Vagina (tissue), 2 donors: ENCODE measurements at regions not wholly inside any gene's neighbourhood (a gene's known extent, or its start where the extent isn't known, plus 50 kb on each side); places are given as distances from the start of the nearest gene placed in this dataset.

Experiments
- DNase-seq, 2 donors: peaks; one replicate each; pipeline ENCODE4 v3.0.0-alpha.2; 2017; ENCODE audit errors: extremely low spot score in 2 of 2
- H3K27ac ChIP-seq: fragments of 200-600 bp; sonication (generic); one replicate; pipeline ENCODE4 v1.5.1; 2019
- H3K27me3 ChIP-seq: fragments of 200-600 bp; sonication (generic); one replicate; pipeline ENCODE4 v1.5.1; 2019
- H3K36me3 ChIP-seq, 2 donors: fragments of 200-600 bp; sonication (generic); one replicate each; pipeline ENCODE4 v1.5.1; 2017 to 2019
- H3K4me1 ChIP-seq: fragments of 200-600 bp; sonication (generic); one replicate; pipeline ENCODE4 v1.5.1; 2019
- H3K4me3 ChIP-seq, 2 donors: fragments of 200-600 bp; sonication (generic); 1 replicate in 1 of 2; 2 replicates in 1 of 2; pipeline ENCODE4 v1.5.1; 2016 to 2019
- H3K9me3 ChIP-seq: fragments of 200-600 bp; sonication (generic); one replicate; pipeline ENCODE4 v1.5.1; 2019
- POLR2A ChIP-seq, 2 donors: fragments of 450-650 bp; IDR thresholded peaks; one replicate each; pipeline ENCODE4 v1.6.1; 2017; ENCODE audit warnings: antibody characterized with exemption in 2 of 2, mild to moderate bottlenecking in 2 of 2, moderate library complexity in 2 of 2
- POLR2AphosphoS5 ChIP-seq, 2 donors: sonication (generic); formaldehyde crosslinking; IDR thresholded peaks; one replicate each; pipeline ENCODE4 v1.9.0; 2017; ENCODE audit warnings: antibody characterized with exemption in 2 of 2, mild to moderate bottlenecking in 2 of 2, low read depth in 1 of 2; ENCODE audit not compliant: insufficient read depth in 1 of 2
- intact Hi-C: fragments of 100-400 bp; cut with DNase I; formaldehyde crosslinking; loops from one replicate; pipeline ENCODE4 v1.15.1; 2023
- TF ChIP-seq, protein P1 (sequence below), 3 experiments: fragments of 450-650 bp in 2 of 3; fragments of 200-600 bp in 1 of 3; sonication (generic) in 1 of 3; IDR thresholded peaks; one replicate each; pipeline ENCODE4 v1.5.1; 2017 to 2019; ENCODE audit warnings: antibody characterized with exemption in 3 of 3, mild to moderate bottlenecking in 2 of 3, moderate library complexity in 2 of 3

- no peak for DNase-seq
- H3K4me3 ChIP-seq: no peak overlapping the region
- intact Hi-C loops: no loop called here
- no peak overlapping the region for H3K27ac ChIP-seq
- H3K4me1 ChIP-seq: no peaks in the 10 kb centered on the region
- no peaks in the 10 kb centered on the region for H3K36me3 ChIP-seq
- no peaks in the 10 kb centered on the region for H3K9me3 ChIP-seq
- TF ChIP-seq POLR2A (IDR thresholded peaks at IDR 0.05) (no peak), POLR2AphosphoS5 (IDR thresholded peaks at IDR 0.05; ENCODE audit: insufficient read depth in 1 of 2, low read depth in 1 of 2) (no peak)
- TF ChIP-seq, protein P1, sequence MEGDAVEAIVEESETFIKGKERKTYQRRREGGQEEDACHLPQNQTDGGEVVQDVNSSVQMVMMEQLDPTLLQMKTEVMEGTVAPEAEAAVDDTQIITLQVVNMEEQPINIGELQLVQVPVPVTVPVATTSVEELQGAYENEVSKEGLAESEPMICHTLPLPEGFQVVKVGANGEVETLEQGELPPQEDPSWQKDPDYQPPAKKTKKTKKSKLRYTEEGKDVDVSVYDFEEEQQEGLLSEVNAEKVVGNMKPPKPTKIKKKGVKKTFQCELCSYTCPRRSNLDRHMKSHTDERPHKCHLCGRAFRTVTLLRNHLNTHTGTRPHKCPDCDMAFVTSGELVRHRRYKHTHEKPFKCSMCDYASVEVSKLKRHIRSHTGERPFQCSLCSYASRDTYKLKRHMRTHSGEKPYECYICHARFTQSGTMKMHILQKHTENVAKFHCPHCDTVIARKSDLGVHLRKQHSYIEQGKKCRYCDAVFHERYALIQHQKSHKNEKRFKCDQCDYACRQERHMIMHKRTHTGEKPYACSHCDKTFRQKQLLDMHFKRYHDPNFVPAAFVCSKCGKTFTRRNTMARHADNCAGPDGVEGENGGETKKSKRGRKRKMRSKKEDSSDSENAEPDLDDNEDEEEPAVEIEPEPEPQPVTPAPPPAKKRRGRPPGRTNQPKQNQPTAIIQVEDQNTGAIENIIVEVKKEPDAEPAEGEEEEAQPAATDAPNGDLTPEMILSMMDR (IDR thresholded peaks at IDR 0.05): no peak
- no peaks in the 10 kb centered on the region for H3K27me3 ChIP-seq
These were observed 125.4 kb downstream of the RNASET2 start for GRCh38 chr6:166830891-166831363.

- H3K4me1 ChIP-seq: no peaks in the 10 kb centered on the region
These were observed 126.0 kb downstream of the RNASET2 start for GRCh38 chr6:166830185-166830890.

GRCh38 chr6:166826264-166826663, 130.1 kb downstream of the RNASET2 start:
- intact Hi-C loops: no loop called here
- H3K4me3 ChIP-seq: no peak overlapping the region
- no peak for DNase-seq
- H3K4me1 ChIP-seq: no peaks in the 10 kb centered on the region
- TF ChIP-seq POLR2AphosphoS5 (IDR thresholded peaks at IDR 0.05; ENCODE audit: insufficient read depth in 1 of 2, low read depth in 1 of 2) (no peak), POLR2A (IDR thresholded peaks at IDR 0.05) (no peak)
- TF ChIP-seq, protein P1 (IDR thresholded peaks at IDR 0.05): no peak
- no peaks in the 10 kb centered on the region for H3K9me3 ChIP-seq
- H3K27ac ChIP-seq: no peak overlapping the region
- no peaks in the 10 kb centered on the region for H3K27me3 ChIP-seq
- H3K36me3 ChIP-seq: no peaks in the 10 kb centered on the region

More at GRCh38 chr6:166830185-166830890, 126.0 kb downstream of the RNASET2 start:
- Histone ChIP-seq H3K27me3 (no peaks in the 10 kb centered on the region), H3K9me3 (no peaks in the 10 kb centered on the region), H3K4me3 (no peak overlapping the region), H3K27ac (no peak overlapping the region), H3K36me3 (no peaks in the 10 kb centered on the region)
- intact Hi-C loops: no loop called here
- no peak for DNase-seq
- TF ChIP-seq, protein P1 (IDR thresholded peaks at IDR 0.05): no peak
- TF ChIP-seq POLR2AphosphoS5 (IDR thresholded peaks at IDR 0.05; ENCODE audit: insufficient read depth in 1 of 2, low read depth in 1 of 2): no peak
- no peak for TF ChIP-seq POLR2A (IDR thresholded peaks at IDR 0.05)

- Histone ChIP-seq H3K27ac (no peak overlapping the region), H3K27me3 (no peaks in the 10 kb centered on the region), H3K9me3 (no peaks in the 10 kb centered on the region), H3K36me3 (no peaks in the 10 kb centered on the region), H3K4me3 (no peak overlapping the region), H3K4me1 (no peaks in the 10 kb centered on the region)
- no peak for DNase-seq
- TF ChIP-seq, protein P1 (IDR thresholded peaks at IDR 0.05): no peak
- no peak for TF ChIP-seq POLR2A (IDR thresholded peaks at IDR 0.05)
- TF ChIP-seq POLR2AphosphoS5 (IDR thresholded peaks at IDR 0.05; ENCODE audit: insufficient read depth in 1 of 2, low read depth in 1 of 2): no peak
- intact Hi-C loops: no loop called here
These were observed 130.7 kb downstream of the RNASET2 start for GRCh38 chr6:166825553-166826145.

- no peaks in the 10 kb centered on the region for H3K4me1 ChIP-seq
- H3K4me3 ChIP-seq: no peak overlapping the region
- H3K27ac ChIP-seq: no peak overlapping the region
- no peaks in the 10 kb centered on the region for H3K9me3 ChIP-seq
- TF ChIP-seq POLR2A (IDR thresholded peaks at IDR 0.05) (no peak), POLR2AphosphoS5 (IDR thresholded peaks at IDR 0.05; ENCODE audit: insufficient read depth in 1 of 2, low read depth in 1 of 2) (no peak)
- H3K36me3 ChIP-seq: no peaks in the 10 kb centered on the region
- DNase-seq: no peak
- intact Hi-C loops: no loop called here
- no peaks in the 10 kb centered on the region for H3K27me3 ChIP-seq
These were observed 131.5 kb downstream of the RNASET2 start for GRCh38 chr6:166824880-166825250.
